Nephron (organoid): ENCODE measurements at regions not wholly inside any gene's neighbourhood (a gene's known extent, or its start where the extent isn't known, plus 50 kb on each side); places are given as distances from the start of the nearest gene placed in this dataset.

Source experiments
- H3K27ac Mint-ChIP-seq, 3 experiments: 2 replicates each; pipeline ENCODE4 v1.8.0; 2020; ENCODE audit warnings: mixed read lengths in 3 of 3, mild to moderate bottlenecking in 2 of 3, moderate library complexity in 1 of 3
- H3K27me3 Mint-ChIP-seq: 2 replicates; pipeline ENCODE4 v1.8.0; 2021; ENCODE audit warnings: low read depth, mild to moderate bottlenecking, moderate library complexity, mixed read lengths
- H3K36me3 Mint-ChIP-seq: 2 replicates; pipeline ENCODE4 v1.8.0; 2020; ENCODE audit warnings: low read depth, mixed read lengths
- H3K4me1 Mint-ChIP-seq: 2 replicates; pipeline ENCODE4 v1.8.0; 2020; ENCODE audit warnings: mixed read lengths
- H3K4me3 Mint-ChIP-seq, 3 experiments: 2 replicates each; pipeline ENCODE4 v1.8.0; 2020; ENCODE audit warnings: mild to moderate bottlenecking in 3 of 3, mixed read lengths in 3 of 3, moderate library complexity in 2 of 3
- H3K9me3 Mint-ChIP-seq: 2 replicates; pipeline ENCODE4 v1.8.0; 2020; ENCODE audit warnings: mixed read lengths
- CTCF ChIP-seq, 3 experiments: fragments of 200-600 bp; sonication (generic); IDR thresholded peaks; one replicate each; pipeline ENCODE4 v1.5.0; 2021; ENCODE audit warnings: antibody characterized with exemption in 3 of 3; ENCODE audit not compliant: unreplicated experiment in 3 of 3

- H3K4me3 Mint-ChIP-seq, result no peak overlapping the region
- H3K36me3 Mint-ChIP-seq, result no peaks in the 10 kb centered on the region
- peaks cover 50% of the 10 kb centered on the region for H3K4me1 Mint-ChIP-seq
- peak overlapping the region; percentile 89 to 97 (median 95) for H3K27ac Mint-ChIP-seq
- no peak for TF ChIP-seq CTCF (IDR thresholded peaks at IDR 0.05; ENCODE audit: unreplicated experiment in 3 of 3)
- H3K27me3 Mint-ChIP-seq, result no peaks in the 10 kb centered on the region
- no peaks in the 10 kb centered on the region for H3K9me3 Mint-ChIP-seq
These were observed 396.6 kb upstream of the TRIB2 start for GRCh38 chr2:12320027-12320734.

DNA sequence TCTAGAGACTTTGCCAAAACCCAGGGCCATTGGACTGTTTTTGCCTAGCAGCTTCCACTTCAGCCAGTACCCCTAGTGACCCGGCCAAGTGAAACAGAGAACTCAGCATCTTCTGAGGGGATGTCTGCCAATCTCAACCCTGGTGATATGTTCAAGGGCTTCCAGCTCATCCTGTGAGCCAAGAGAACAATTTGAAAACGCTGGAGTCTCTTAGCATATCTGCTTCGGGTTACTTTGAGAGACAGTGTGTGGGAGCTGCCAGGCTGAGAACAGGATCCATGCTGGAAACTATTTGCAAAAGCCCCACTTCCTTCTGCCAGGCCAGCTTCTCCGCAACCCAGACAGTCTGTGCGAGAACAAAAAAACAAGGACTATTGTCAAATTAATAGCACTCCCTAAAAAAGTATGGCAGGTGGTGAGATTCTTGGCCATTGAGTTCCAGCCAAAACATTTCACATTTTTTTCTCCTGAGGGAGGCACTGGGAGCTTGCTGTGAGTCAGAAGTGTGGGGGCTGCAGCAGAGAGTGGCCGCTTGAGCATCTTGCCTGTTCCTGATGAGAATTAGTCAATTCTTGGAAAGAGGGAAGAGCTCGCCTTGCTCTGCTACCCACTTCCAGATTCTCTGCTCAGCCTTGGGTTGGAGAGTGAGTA is 395.6 kb upstream of the TRIB2 start:
- no peak for TF ChIP-seq CTCF (IDR thresholded peaks at IDR 0.05; ENCODE audit: unreplicated experiment in 3 of 3)
- Mint-ChIP-seq H3K4me1 (peaks cover 50% of the 10 kb centered on the region), H3K27me3 (peaks cover under 1% of the 10 kb centered on the region), H3K4me3 (no peak overlapping the region), H3K36me3 (no peaks in the 10 kb centered on the region), H3K27ac (peak overlapping the region; percentile 89 to 97 (median 95)), H3K9me3 (no peaks in the 10 kb centered on the region)

GRCh38 chr2:12321886-12322285 is 394.9 kb upstream of the TRIB2 start:
- H3K27me3 Mint-ChIP-seq, result peaks cover 7% of the 10 kb centered on the region
- TF ChIP-seq CTCF (IDR thresholded peaks at IDR 0.05; ENCODE audit: unreplicated experiment in 3 of 3), result no peak
- no peaks in the 10 kb centered on the region for H3K9me3 Mint-ChIP-seq
- peaks cover 50% of the 10 kb centered on the region for H3K4me1 Mint-ChIP-seq
- H3K27ac Mint-ChIP-seq, result peak overlapping the region in 2 of 3 experiments; percentile 24 to 89
- H3K36me3 Mint-ChIP-seq, result no peaks in the 10 kb centered on the region
- no peak overlapping the region for H3K4me3 Mint-ChIP-seq

DNA sequence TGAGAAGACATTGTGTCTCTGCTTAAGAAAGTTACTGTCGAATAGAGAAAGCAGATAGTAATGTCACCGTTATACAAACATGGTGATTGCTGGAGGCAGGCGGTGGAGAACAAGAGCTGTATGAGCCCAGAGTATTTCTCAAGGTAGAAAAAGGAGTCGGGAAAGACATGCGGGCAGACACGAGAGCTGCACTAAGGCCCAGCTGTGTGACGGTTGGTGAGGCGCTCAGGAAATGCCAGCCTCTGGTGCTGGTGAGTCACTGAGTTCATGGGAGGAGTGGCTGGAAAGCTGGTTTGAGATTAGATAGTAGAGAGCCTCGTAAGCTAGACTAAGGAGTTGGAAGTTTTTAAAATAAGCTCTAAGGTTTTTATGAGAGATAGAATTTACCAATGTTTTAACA is 390.9 kb upstream of the TRIB2 start:
- Mint-ChIP-seq H3K4me3 (no peak overlapping the region), H3K4me1 (peaks cover 12% of the 10 kb centered on the region), H3K9me3 (no peaks in the 10 kb centered on the region), H3K36me3 (no peaks in the 10 kb centered on the region), H3K27ac (no peak overlapping the region), H3K27me3 (peaks cover 7% of the 10 kb centered on the region)
- TF ChIP-seq CTCF (IDR thresholded peaks at IDR 0.05; ENCODE audit: unreplicated experiment in 3 of 3), result no peak

- H3K4me1 Mint-ChIP-seq, result peaks cover 5% of the 10 kb centered on the region
- H3K9me3 Mint-ChIP-seq, result peaks cover 3% of the 10 kb centered on the region
- peak in 2 of 3 experiments; percentile 13 to 32 for TF ChIP-seq CTCF (IDR thresholded peaks at IDR 0.05; ENCODE audit: unreplicated experiment in 3 of 3)
- H3K27ac Mint-ChIP-seq, result no peak overlapping the region
- peaks cover 7% of the 10 kb centered on the region for H3K27me3 Mint-ChIP-seq
- H3K4me3 Mint-ChIP-seq, result no peak overlapping the region
- H3K36me3 Mint-ChIP-seq, result no peaks in the 10 kb centered on the region
These were observed 390.1 kb upstream of the TRIB2 start for GRCh38 chr2:12326449-12327190.
